ENCODE measurements at regions not wholly inside any gene's neighbourhood (a gene's known extent, or its start where the extent isn't known, plus 50 kb on each side); places are given as distances from the start of the nearest gene placed in this dataset.

- no peaks in the 10 kb centered on the region for H3K4me1 ChIP-seq (ENCODE audit: control insufficient read depth, extremely low read depth, insufficient read depth, low read length)
- DNase-seq (ENCODE audit: low read depth, low spot score) (no peak), FAIRE-seq (no peak)
- no peak overlapping the region for H3K9ac ChIP-seq (replicated peaks; ENCODE audit: extremely low read depth, insufficient read depth, low read length)
- TF ChIP-seq FOS (IDR thresholded peaks at IDR 0.05; ENCODE audit: borderline replicate concordance, insufficient read depth, low read length) (no peak), EZH2 (IDR thresholded peaks at IDR 0.05; ENCODE audit: borderline replicate concordance, low read depth, low read length, severe bottlenecking) (no peak), POLR2A (IDR thresholded peaks at IDR 0.05; ENCODE audit: low read depth, low read length) (no peak), CTCF (IDR thresholded peaks at IDR 0.05; ENCODE audit: extremely low read depth in 1 of 2, insufficient read depth in 1 of 2, low read depth in 1 of 2, low read length in 2 of 2) (no peak), JUN (IDR thresholded peaks at IDR 0.05; ENCODE audit: borderline replicate concordance, insufficient read depth, insufficient read length, low read depth) (no peak), MYC (IDR thresholded peaks at IDR 0.05; ENCODE audit: low read depth, low read length) (no peak), GATA2 (IDR thresholded peaks at IDR 0.05; ENCODE audit: insufficient read depth, insufficient read length, low read depth, low read length) (no peak), POLR2AphosphoS5 (IDR thresholded peaks at IDR 0.05; ENCODE audit: insufficient read depth, low read depth, low read length) (no peak)
- TF ChIP-seq, protein P1, sequence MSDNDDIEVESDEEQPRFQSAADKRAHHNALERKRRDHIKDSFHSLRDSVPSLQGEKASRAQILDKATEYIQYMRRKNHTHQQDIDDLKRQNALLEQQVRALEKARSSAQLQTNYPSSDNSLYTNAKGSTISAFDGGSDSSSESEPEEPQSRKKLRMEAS (IDR thresholded peaks at IDR 0.05; ENCODE audit: insufficient read depth, insufficient read length), result no peak
- H3K9me3 ChIP-seq (replicated peaks; ENCODE audit: control insufficient read depth, insufficient read depth, low read length), result peaks cover 7% of the 10 kb centered on the region
- no peaks in the 10 kb centered on the region for H3K79me2 ChIP-seq (ENCODE audit: control insufficient read depth, insufficient read depth, low read length)
- dilution Hi-C loops (cut with MboI; ENCODE audit: extremely low pct_ligation_motif_present, low sequenced_read_pairs) (no loop called here), intact Hi-C loops (cut with micrococcal nuclease) (no loop called here)
- BruUV-seq (replicated peaks), result no TSS peak
- no peaks in the 10 kb centered on the region for H3K27me3 ChIP-seq (ENCODE audit: control insufficient read depth in 2 of 2, insufficient read depth in 2 of 2, low read length in 2 of 2)
- no peak overlapping the region for H2AFZ ChIP-seq (ENCODE audit: low read depth, low read length)
- H3K4me3 ChIP-seq (replicated peaks in 1 of 3; ENCODE audit: insufficient read depth in 1 of 3, low read depth in 1 of 3, low read length in 3 of 3), result no peak overlapping the region
- H3K36me3 ChIP-seq (ENCODE audit: control insufficient read depth in 2 of 2, extremely low read depth in 1 of 2, insufficient read depth in 2 of 2, low read length in 2 of 2), result no peaks in the 10 kb centered on the region
- ChIA-PET POLR2A (no interaction called here), CTCF (no interaction called here)
- no peak overlapping the region for H3K27ac ChIP-seq (ENCODE audit: insufficient read depth, low read depth, low read length)
- H3K9me1 ChIP-seq (replicated peaks; ENCODE audit: control insufficient read depth, extremely low read depth, insufficient read depth, low read length), result no peaks in the 10 kb centered on the region
- H3K4me2 ChIP-seq (ENCODE audit: insufficient read depth, low read length), result no peak overlapping the region
- no peaks in the 10 kb centered on the region for H4K20me1 ChIP-seq (replicated peaks; ENCODE audit: control insufficient read depth, extremely low read depth, insufficient read depth, low read length)
Observed at GRCh38 chr9:30301271-30301963, 2083.0 kb upstream of the ACO1 start.
